Breast epithelium (tissue), 4 donors: ENCODE measurements at regions not wholly inside any gene's neighbourhood (a gene's known extent, or its start where the extent isn't known, plus 50 kb on each side); places are given as distances from the start of the nearest gene placed in this dataset.
A peak's percentile ranks its signal among the peaks of the same experiment; 100 is the strongest.

Experiments
- DNase-seq, 2 donors: peaks; one replicate each; pipeline ENCODE4 v3.0.0-alpha.2; 2019; ENCODE audit warnings: low spot score in 2 of 2
- H3K27ac ChIP-seq, 2 donors: fragments of 200-600 bp; sonication (generic) in 1 of 2; one replicate each; pipeline ENCODE4 v1.5.1; 2016 to 2019; ENCODE audit warnings: mild to moderate bottlenecking in 1 of 2
- H3K27me3 ChIP-seq, 2 donors: fragments of 200-600 bp; sonication (generic) in 1 of 2; one replicate each; pipeline versions ENCODE4 v1.5.1 to v1.6.0; 2017 to 2019; ENCODE audit warnings: control low read depth in 1 of 2, mild to moderate bottlenecking in 1 of 2
- H3K36me3 ChIP-seq: fragments of 200-600 bp; one replicate; pipeline ENCODE4 v1.5.1; 2019
- H3K4me1 ChIP-seq, 2 donors: fragments of 200-600 bp; sonication (generic); one replicate each; pipeline ENCODE4 v1.5.1; 2016 to 2019; ENCODE audit warnings: control low read depth in 1 of 2
- H3K4me3 ChIP-seq, 3 donors: fragments of 200-600 bp; sonication (generic); 1 replicate in 2 of 3; 2 replicates in 1 of 3; pipeline ENCODE4 v1.5.1; 2016 to 2019; ENCODE audit warnings: mild to moderate bottlenecking in 3 of 3, moderate library complexity in 2 of 3
- H3K9me3 ChIP-seq, 2 donors: fragments of 200-600 bp; sonication (generic) in 1 of 2; one replicate each; pipeline ENCODE4 v1.5.1; 2016 to 2019; ENCODE audit warnings: control low read depth in 1 of 2
- POLR2A ChIP-seq: fragments of 450-650 bp; IDR thresholded peaks from one replicate; pipeline ENCODE4 v1.6.1; 2016; ENCODE audit warnings: antibody characterized with exemption, mild to moderate bottlenecking, moderate library complexity
- POLR2AphosphoS5 ChIP-seq, 3 donors: sonication (generic); formaldehyde crosslinking; IDR thresholded peaks; one replicate each; pipeline ENCODE4 v1.6.1; 2017; ENCODE audit warnings: antibody characterized with exemption in 3 of 3
- intact Hi-C: fragments of 100-400 bp; cut with DNase I; formaldehyde crosslinking; loops from one replicate; pipeline ENCODE4 v1.15.1; 2023; ENCODE audit warnings: low total_unique reads
- TF ChIP-seq, protein P1 (sequence below), 3 donors: fragments of 450-650 bp; IDR thresholded peaks; one replicate each; pipeline ENCODE4 v1.5.1; 2016 to 2017; ENCODE audit warnings: antibody characterized with exemption in 3 of 3, mild to moderate bottlenecking in 3 of 3, moderate library complexity in 3 of 3

DNA sequence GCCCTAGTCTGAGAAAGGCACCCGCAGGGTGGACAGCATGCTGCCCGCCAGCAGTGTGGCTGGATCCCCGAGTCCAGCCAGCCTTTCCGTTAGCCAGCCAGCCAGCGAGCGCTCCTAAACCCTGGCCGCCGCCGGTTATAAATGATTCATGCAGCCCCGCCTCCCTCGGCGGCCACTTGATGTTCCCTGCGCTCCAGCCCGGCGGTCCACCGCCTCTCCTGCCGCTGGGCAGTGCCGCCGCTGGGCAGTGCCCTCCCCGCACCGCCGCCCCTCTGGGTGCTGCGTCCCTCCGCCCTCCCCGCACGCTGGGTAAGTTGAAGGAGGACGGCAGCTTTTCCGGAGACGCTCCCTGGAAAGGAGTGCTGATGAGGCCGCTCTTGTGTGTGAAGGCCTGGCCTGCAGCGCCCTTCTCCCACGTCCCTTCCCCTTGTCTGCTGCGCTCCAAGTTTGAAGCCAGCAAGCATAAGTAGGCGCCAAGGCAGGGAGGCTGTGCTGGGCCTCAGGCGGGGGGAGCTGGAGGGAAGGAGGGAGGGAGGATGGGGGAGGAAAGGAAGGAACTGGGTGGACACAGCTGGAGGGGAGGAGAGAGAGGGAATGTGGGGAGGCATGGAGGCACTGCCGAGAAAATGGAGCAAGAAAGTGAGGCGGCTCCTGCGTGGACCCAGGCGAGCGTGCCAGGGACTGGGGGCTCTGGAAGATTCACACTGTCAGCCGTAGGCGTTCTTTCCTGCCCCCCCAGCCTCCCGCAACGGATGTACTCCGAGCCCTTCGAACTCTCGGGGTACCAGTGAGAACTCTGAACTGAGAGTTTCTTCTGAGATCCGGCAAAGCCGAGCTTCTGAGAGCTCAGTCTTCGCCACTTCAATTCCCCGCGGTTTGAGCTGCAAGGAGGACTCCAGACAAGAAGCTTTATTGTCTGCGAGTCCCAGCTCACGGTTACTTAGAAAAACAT lies 131.9 kb downstream of the GLI2 start:
- Histone ChIP-seq H3K4me1 (peaks cover 0 to 6% of the 10 kb centered on the region in 2 donors), H3K36me3 (no peaks in the 10 kb centered on the region), H3K27ac (peak overlapping the region; percentile 65 to 76), H3K9me3 (no peaks in the 10 kb centered on the region), H3K4me3 (peak overlapping the region; percentile 37 to 73 (median 51)), H3K27me3 (no peaks in the 10 kb centered on the region)
- TF ChIP-seq, protein P1, sequence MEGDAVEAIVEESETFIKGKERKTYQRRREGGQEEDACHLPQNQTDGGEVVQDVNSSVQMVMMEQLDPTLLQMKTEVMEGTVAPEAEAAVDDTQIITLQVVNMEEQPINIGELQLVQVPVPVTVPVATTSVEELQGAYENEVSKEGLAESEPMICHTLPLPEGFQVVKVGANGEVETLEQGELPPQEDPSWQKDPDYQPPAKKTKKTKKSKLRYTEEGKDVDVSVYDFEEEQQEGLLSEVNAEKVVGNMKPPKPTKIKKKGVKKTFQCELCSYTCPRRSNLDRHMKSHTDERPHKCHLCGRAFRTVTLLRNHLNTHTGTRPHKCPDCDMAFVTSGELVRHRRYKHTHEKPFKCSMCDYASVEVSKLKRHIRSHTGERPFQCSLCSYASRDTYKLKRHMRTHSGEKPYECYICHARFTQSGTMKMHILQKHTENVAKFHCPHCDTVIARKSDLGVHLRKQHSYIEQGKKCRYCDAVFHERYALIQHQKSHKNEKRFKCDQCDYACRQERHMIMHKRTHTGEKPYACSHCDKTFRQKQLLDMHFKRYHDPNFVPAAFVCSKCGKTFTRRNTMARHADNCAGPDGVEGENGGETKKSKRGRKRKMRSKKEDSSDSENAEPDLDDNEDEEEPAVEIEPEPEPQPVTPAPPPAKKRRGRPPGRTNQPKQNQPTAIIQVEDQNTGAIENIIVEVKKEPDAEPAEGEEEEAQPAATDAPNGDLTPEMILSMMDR (IDR thresholded peaks at IDR 0.05) = no peak
- peak in 2 of 3 donors; percentile 49 to 58 for TF ChIP-seq POLR2AphosphoS5 (IDR thresholded peaks at IDR 0.05)
- intact Hi-C loops = no loop called here
- peak in 1 of 2 donors; percentile 46 for DNase-seq

DNA sequence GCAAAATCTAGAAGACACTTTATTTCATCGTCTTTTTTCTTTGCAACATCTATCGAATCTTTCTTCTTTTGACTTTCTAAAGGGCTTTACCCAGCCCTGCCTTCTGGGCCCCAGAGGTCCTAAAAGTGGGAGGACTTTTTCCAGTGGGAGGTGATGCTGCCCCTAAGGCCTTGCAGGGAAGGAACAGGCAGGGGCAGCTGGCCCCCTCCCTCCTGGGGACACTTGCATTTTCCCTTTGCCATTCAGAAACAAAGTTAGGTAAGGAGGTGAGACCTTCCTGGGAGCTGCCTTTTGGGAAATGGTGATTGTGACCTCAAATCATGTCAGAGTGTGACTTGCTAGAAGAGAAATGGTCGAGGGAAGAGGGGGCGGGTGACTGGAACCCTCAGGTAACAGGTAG lies 132.7 kb downstream of the GLI2 start:
- H3K27me3 ChIP-seq = no peaks in the 10 kb centered on the region
- peak overlapping the region; percentile 37 to 73 (median 51) for H3K4me3 ChIP-seq
- DNase-seq = no peak
- H3K4me1 ChIP-seq = peaks cover 0 to 6% of the 10 kb centered on the region in 2 donors
- H3K27ac ChIP-seq = peak overlapping the region in 1 of 2 donors; percentile 76
- no peak for TF ChIP-seq POLR2A
- TF ChIP-seq, protein P1 (IDR thresholded peaks at IDR 0.05) = no peak
- no peak for TF ChIP-seq POLR2AphosphoS5 (IDR thresholded peaks at IDR 0.05)
- no peaks in the 10 kb centered on the region for H3K36me3 ChIP-seq
- intact Hi-C loops = no loop called here
- no peaks in the 10 kb centered on the region for H3K9me3 ChIP-seq

DNA sequence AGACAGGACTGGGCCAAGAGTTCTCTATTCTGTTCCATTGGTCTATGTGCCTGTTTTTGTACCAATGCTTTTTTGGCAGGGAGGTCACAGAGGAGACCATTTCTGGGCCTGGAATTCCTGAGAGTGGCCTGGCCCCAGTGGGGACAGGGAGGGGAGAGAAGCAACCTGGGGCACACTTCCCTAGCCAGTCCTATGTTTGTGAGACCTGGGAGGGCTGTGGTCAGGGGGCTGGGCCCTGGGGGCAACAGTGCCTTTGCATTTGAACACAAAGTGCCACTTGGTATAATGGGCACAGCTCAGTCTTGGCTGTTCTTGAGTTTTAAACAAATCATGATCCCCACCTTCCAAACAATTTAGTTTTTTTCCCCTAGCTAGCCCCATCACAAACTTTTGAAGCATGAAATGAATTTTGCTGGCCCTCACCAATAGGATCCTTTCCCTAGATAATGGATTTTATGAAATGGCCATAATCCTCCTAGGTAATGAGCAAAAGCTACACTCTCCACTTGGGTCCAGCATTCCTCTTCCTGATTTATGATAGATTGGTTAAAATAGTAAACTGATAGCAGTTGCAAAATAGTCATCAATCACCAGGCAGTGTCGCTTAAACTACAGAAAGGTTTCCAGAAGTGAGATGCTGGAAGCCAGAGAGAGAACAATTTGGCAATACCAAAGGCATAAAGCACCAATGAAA lies 133.5 kb downstream of the GLI2 start:
- H3K4me3 ChIP-seq = no peak overlapping the region
- H3K36me3 ChIP-seq = no peaks in the 10 kb centered on the region
- no peak for TF ChIP-seq POLR2A
- TF ChIP-seq POLR2AphosphoS5 (IDR thresholded peaks at IDR 0.05) = no peak
- H3K27ac ChIP-seq = no peak overlapping the region
- intact Hi-C loops = no loop called here
- H3K9me3 ChIP-seq = no peaks in the 10 kb centered on the region
- DNase-seq = no peak
- no peaks in the 10 kb centered on the region for H3K27me3 ChIP-seq
- H3K4me1 ChIP-seq = peaks cover 0 to 6% of the 10 kb centered on the region in 2 donors

DNA sequence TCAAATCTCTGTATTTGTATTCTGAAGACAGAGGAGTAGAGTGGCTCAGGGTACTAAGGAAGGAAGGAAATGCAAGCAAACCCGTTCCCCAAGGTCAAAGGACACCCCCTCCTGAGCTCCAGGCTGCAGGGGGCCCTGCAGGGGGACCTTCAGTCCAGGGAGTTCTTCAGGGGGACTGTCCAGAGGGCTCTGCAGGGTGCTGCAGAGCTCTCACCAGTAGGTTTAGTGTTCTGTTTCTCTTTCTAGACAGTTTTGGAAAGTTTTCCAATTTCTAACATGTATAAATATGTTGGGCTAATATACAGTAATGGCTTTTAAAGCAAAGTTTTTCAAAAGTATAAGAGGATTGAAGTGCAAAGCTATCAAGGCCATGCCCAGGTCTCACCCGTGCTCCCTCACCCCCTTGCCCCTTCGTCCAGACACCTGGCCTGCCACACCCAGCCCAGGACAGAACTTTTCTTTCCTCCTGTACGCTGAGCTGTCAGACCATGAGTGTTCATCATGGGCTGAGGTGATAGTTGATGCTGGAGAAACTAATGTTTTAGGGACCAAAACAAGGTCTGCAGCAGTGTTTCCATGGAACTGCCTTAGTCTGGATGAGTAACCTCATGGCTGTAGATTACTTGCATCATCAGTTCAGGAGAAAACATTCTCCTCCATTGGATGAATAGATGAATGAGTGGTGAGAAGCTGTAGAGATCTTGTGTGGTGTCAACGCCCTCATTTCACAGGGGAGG lies 134.2 kb downstream of the GLI2 start:
- no peak for DNase-seq

DNA sequence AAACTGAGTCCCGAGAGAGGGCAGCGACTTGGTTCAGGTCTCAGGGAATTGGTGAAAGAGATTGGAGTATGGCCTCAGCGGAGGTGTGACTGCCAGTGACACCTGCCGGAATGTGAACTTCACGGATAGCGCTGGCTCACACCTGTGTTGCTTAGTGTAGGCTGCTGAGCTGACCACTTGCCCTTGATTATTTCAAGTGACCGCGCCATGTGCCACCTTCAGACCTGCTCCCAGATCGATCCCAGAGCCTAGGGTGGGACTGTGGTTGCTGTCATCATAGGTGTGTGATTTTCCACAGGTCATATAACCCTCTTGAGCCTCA lies 134.8 kb downstream of the GLI2 start:
- H3K36me3 ChIP-seq = no peaks in the 10 kb centered on the region
- no peaks in the 10 kb centered on the region for H3K9me3 ChIP-seq
- H3K27ac ChIP-seq = no peak overlapping the region
- H3K4me1 ChIP-seq = peaks cover 0 to 6% of the 10 kb centered on the region in 2 donors
- no peak for DNase-seq
- no peak overlapping the region for H3K4me3 ChIP-seq
- no peaks in the 10 kb centered on the region for H3K27me3 ChIP-seq
- TF ChIP-seq, protein P1 (IDR thresholded peaks at IDR 0.05) = no peak
- TF ChIP-seq POLR2AphosphoS5 (IDR thresholded peaks at IDR 0.05) (no peak), POLR2A (no peak)
- intact Hi-C loops = no loop called here

More for the DNA sequence above, 134.2 kb downstream of the GLI2 start:
- Histone ChIP-seq H3K27ac (no peak overlapping the region), H3K27me3 (no peaks in the 10 kb centered on the region), H3K36me3 (no peaks in the 10 kb centered on the region), H3K9me3 (no peaks in the 10 kb centered on the region), H3K4me3 (no peak overlapping the region), H3K4me1 (peaks cover 0 to 6% of the 10 kb centered on the region in 2 donors)
- TF ChIP-seq POLR2AphosphoS5 (IDR thresholded peaks at IDR 0.05) = no peak
- TF ChIP-seq POLR2A = no peak
- TF ChIP-seq, protein P1 (IDR thresholded peaks at IDR 0.05) = no peak
- intact Hi-C loops = no loop called here
